Heart left ventricle (tissue), 16 donors: ENCODE measurements at regions not wholly inside any gene's neighbourhood (a gene's known extent, or its start where the extent isn't known, plus 50 kb on each side); places are given as distances from the start of the nearest gene placed in this dataset.

ENCODE experiments used
- ATAC-seq, 4 donors: fragments of 200-7000 bp; cut with Tn5 transposase; one replicate each; pipeline ENCODE4 v1.9.1; 2020 to 2022; ENCODE audit warnings: moderate library complexity in 4 of 4, mild to moderate bottlenecking in 3 of 4, moderate number of reproducible peaks in 1 of 4
- DNase-seq, 5 donors: peaks; one replicate each; pipeline ENCODE4 v3.0.0-alpha.2; 2020
- H3K27ac ChIP-seq, 12 donors: fragments of 200-600 bp; sonication (generic) in 4 of 12; one replicate each; pipeline versions ENCODE4 v1.5.0 to v1.8.0; 2016 to 2022; ENCODE audit warnings: mild to moderate bottlenecking in 2 of 12
- H3K27me3 ChIP-seq, 9 donors: fragments of 200-600 bp; sonication (generic) in 2 of 9; one replicate each; pipeline versions ENCODE4 v1.5.1 to v1.8.0; 2016 to 2022; ENCODE audit warnings: mild to moderate bottlenecking in 3 of 9
- H3K36me3 ChIP-seq, 9 donors: fragments of 200-600 bp; sonication (generic) in 2 of 9; one replicate each; pipeline versions ENCODE4 v1.5.0 to v1.8.0; 2018 to 2022; ENCODE audit warnings: mild to moderate bottlenecking in 2 of 9
- H3K4me1 ChIP-seq, 12 donors: fragments of 200-600 bp; sonication (generic) in 4 of 12; one replicate each; pipeline versions ENCODE4 v1.5.0 to v1.8.0; 2016 to 2022; ENCODE audit warnings: mild to moderate bottlenecking in 3 of 12
- H3K4me3 ChIP-seq, 12 donors: fragments of 200-600 bp; sonication (generic) in 4 of 12; one replicate each; pipeline versions ENCODE4 v1.5.0 to v1.8.0; 2017 to 2022; ENCODE audit warnings: mild to moderate bottlenecking in 9 of 12, moderate library complexity in 4 of 12
- H3K9me3 ChIP-seq, 12 donors: fragments of 200-600 bp; sonication (generic) in 4 of 12; one replicate each; pipeline versions ENCODE4 v1.5.0 to v1.8.0; 2016 to 2022; ENCODE audit warnings: mild to moderate bottlenecking in 1 of 12
- POLR2A ChIP-seq, 2 donors: fragments of 450-650 bp; IDR thresholded peaks; one replicate each; pipeline ENCODE4 v1.6.1; 2017; ENCODE audit warnings: antibody characterized with exemption in 2 of 2, mild to moderate bottlenecking in 2 of 2, moderate library complexity in 2 of 2
- WGBS, 4 donors: extraction: QIAGEN DNeasy Blood & Tissue Kit in 2 of 4; methylation state at CpG; one replicate each; pipeline versions ENCODE4 v1.1.5 to v1.1.7; 2013 to 2018; 5-methylcytosine and 5-hydroxymethylcytosine counted together
- intact Hi-C, 10 donors: fragments of 100-400 bp; cut with DNase I; formaldehyde crosslinking; loops; one replicate each; pipeline versions ENCODE4 v1.11.1 to v1.14.2; 2022
- TF ChIP-seq, protein P1 (sequence below), 12 donors: fragments of 200-600 bp; sonication (generic) in 4 of 12; IDR thresholded peaks; one replicate each; pipeline versions ENCODE4 v1.5.0 to v1.8.0; 2018 to 2022; ENCODE audit warnings: antibody characterized with exemption in 12 of 12, mild to moderate bottlenecking in 5 of 12
- donor health status: ischemic (EF 13 %, LVEDD 7.1; RV severe dilation, severe dysfunction).
- donor health status: healthy with polysubstance abuse.
- donor health status: DM: no; HTN: yes; CAD: no.
- donor health status: DM: no; HTN: no; CAD: no.
- donor health status: ischemic (EF 25% LVEDD 6.9; RV normal size, moderate dysfunction).
- donor health status: ischemic (EF 25% LVEDD 5.7; RV mildly dilated, moderate dysfunction).
- donor health status: healthy.
- donor health status: DM: yes; HTN: yes; CAD: no.
- donor health status: ischemic (EF 35%, LVEDD 5.7; RV mildly dilated, moderate dysfunction).
- donor health status: nonischemic (EF 11% LVEDD 7.7; RV severe dilation, severe dysfunction).
- donor health status: DM: yes; HTN: yes; CAD: no.
- donor health status: PGD.
- donor health status: ischemic (EF 29% LVEDD 5.4; RV normal size, mild dysfunction).
- donor health status: nonischemic (EF 23%, LVEDD 6.1; RV moderate dilation, normal function).

DNA sequence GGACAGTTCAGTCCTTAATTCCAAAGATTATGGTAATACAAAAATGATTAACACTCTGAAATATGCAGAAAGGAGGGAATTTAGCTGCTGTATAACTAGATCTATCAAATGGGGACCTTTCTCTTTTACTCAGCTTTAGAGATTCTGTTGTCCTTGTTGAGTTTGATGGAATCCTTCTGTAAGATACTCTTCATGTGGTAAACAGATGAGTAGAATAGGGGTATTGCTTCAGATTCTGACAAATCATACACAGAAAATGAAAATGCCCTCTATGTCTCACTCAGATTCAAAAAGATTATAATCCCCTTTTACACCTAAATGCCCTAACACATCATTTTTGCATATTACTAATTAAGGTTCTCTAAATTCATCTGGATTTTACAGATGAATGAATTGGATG lies 50.7 kb downstream of the ARHGAP35 start:
- TF ChIP-seq, protein P1, sequence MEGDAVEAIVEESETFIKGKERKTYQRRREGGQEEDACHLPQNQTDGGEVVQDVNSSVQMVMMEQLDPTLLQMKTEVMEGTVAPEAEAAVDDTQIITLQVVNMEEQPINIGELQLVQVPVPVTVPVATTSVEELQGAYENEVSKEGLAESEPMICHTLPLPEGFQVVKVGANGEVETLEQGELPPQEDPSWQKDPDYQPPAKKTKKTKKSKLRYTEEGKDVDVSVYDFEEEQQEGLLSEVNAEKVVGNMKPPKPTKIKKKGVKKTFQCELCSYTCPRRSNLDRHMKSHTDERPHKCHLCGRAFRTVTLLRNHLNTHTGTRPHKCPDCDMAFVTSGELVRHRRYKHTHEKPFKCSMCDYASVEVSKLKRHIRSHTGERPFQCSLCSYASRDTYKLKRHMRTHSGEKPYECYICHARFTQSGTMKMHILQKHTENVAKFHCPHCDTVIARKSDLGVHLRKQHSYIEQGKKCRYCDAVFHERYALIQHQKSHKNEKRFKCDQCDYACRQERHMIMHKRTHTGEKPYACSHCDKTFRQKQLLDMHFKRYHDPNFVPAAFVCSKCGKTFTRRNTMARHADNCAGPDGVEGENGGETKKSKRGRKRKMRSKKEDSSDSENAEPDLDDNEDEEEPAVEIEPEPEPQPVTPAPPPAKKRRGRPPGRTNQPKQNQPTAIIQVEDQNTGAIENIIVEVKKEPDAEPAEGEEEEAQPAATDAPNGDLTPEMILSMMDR (IDR thresholded peaks at IDR 0.05) = no peak
- TF ChIP-seq POLR2A (IDR thresholded peaks at IDR 0.05) = no peak
- ATAC-seq (no peak), DNase-seq (no peak)
- Histone ChIP-seq H3K9me3 (no peaks in the 10 kb centered on the region), H3K4me1 (peaks cover 0 to 81% (median 32%) of the 10 kb centered on the region in 12 donors), H3K27me3 (no peaks in the 10 kb centered on the region), H3K27ac (no peak overlapping the region), H3K4me3 (no peak overlapping the region), H3K36me3 (no peaks in the 10 kb centered on the region)
- intact Hi-C loops = loop anchor here in 1 of 10 donors (10.0 kb wide), 1 partner anchor 47 kb away; the partner anchor contains the start of gene ARHGAP35

GRCh38 chr19:46913198-46913851 lies 52.5 kb downstream of the ARHGAP35 start:
- TF ChIP-seq, protein P1 (IDR thresholded peaks at IDR 0.05) = no peak
- no peak for TF ChIP-seq POLR2A (IDR thresholded peaks at IDR 0.05)
- peaks cover 0 to 75% (median 27%) of the 10 kb centered on the region in 12 donors for H3K4me1 ChIP-seq
- ATAC-seq = peak; percentile 61 to 84 (median 77)

GRCh38 chr19:46913852-46914430 lies 53.1 kb downstream of the ARHGAP35 start:
- H3K9me3 ChIP-seq = no peaks in the 10 kb centered on the region
- H3K4me3 ChIP-seq = peak overlapping the region in 1 of 12 donors; percentile 8
- TF ChIP-seq, protein P1 (IDR thresholded peaks at IDR 0.05) = no peak
- no peak for TF ChIP-seq POLR2A (IDR thresholded peaks at IDR 0.05)
- WGBS, 4 donors = 25 to 48% (median 42%) methylated on average over 4 of the region's 4 CpGs
- H3K27ac ChIP-seq = peak overlapping the region in 10 of 12 donors; percentile 22 to 78 (median 44)
- H3K36me3 ChIP-seq = peaks cover 0 to 7% (median 5%) of the 10 kb centered on the region in 9 donors
- H3K4me1 ChIP-seq = peaks cover 0 to 69% (median 22%) of the 10 kb centered on the region in 12 donors
- DNase-seq = no peak
- no peaks in the 10 kb centered on the region for H3K27me3 ChIP-seq
- intact Hi-C loops = loop anchor here in 1 of 10 donors (10.0 kb wide), 1 partner anchor 49 kb away; the partner anchor contains the start of gene ARHGAP35
- ATAC-seq = no peak

More at GRCh38 chr19:46913198-46913851, 52.5 kb downstream of the ARHGAP35 start:
- Histone ChIP-seq H3K27ac (peak overlapping the region in 11 of 12 donors; percentile 9 to 78 (median 38)), H3K4me3 (peak overlapping the region in 1 of 12 donors; percentile 8), H3K9me3 (no peaks in the 10 kb centered on the region), H3K27me3 (no peaks in the 10 kb centered on the region), H3K36me3 (peaks cover 0 to 1% (median 0%) of the 10 kb centered on the region in 9 donors)
- intact Hi-C loops = loop anchor here in 1 of 10 donors (10.0 kb wide), 1 partner anchor 49 kb away; the partner anchor contains the start of gene ARHGAP35
- WGBS, 4 donors = 39 to 54% (median 46%) methylated on average over 6 of the region's 6 CpGs
- DNase-seq = no peak

DNA sequence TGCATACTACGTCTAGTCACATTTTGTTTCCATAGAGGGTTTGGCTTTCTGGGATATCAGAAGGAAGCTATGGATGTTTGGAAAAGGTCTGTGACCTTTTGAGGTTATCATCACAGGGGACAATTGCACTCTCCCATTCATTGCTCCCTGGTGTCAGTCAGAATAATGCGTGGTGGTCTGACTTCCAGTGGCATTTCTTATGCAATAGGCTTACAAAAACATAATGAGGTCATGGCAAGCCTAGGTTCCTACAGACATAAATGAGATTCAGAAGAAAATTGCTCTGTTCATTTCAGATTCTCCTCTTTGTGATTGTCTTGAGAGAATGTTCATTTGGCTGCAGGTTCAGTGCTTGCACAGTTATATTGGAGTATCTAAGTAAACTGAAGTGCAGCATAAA lies 54.6 kb downstream of the ARHGAP35 start:
- intact Hi-C loops = loop anchor here in 1 of 10 donors (10.0 kb wide), 1 partner anchor 51 kb away; the partner anchor contains the start of gene ARHGAP35
- peaks cover 0 to 60% (median 18%) of the 10 kb centered on the region in 12 donors for H3K4me1 ChIP-seq
- peak overlapping the region in 1 of 12 donors; percentile 33 for H3K27ac ChIP-seq
- H3K4me3 ChIP-seq = no peak overlapping the region
- TF ChIP-seq, protein P1 (IDR thresholded peaks at IDR 0.05) = no peak
- no peak for TF ChIP-seq POLR2A (IDR thresholded peaks at IDR 0.05)
- DNase-seq (no peak), ATAC-seq (no peak)
- WGBS, 4 donors = 59 to 69% (median 67%) methylated on average over 2 of the region's 2 CpGs
- H3K27me3 ChIP-seq = no peaks in the 10 kb centered on the region
- H3K9me3 ChIP-seq = no peaks in the 10 kb centered on the region
- peaks cover 0 to 22% (median 19%) of the 10 kb centered on the region in 9 donors for H3K36me3 ChIP-seq
